NB4 (cell line): ENCODE measurements at regions not wholly inside any gene's neighbourhood (a gene's known extent, or its start where the extent isn't known, plus 50 kb on each side); places are given as distances from the start of the nearest gene placed in this dataset.

Experiments
- DNase-seq: peaks from one replicate; pipeline ENCODE4 v3.0.0; 2010; ENCODE audit warnings: low read depth
- H3K4me3 ChIP-seq: one replicate; pipeline ENCODE4 v1.5.1; 2011; ENCODE audit warnings: mild to moderate bottlenecking, low read depth, low read length, moderate library complexity
- CTCF ChIP-seq: IDR thresholded peaks from one replicate; pipeline ENCODE4 v1.5.1; 2012; ENCODE audit warnings: low read depth, low read length
- MAX ChIP-seq: IDR thresholded peaks from 2 replicates; pipeline ENCODE4 v1.6.1; 2011; ENCODE audit warnings: low read depth, low read length
- MYC ChIP-seq: IDR thresholded peaks from 2 replicates; pipeline ENCODE4 v1.6.1; 2011; ENCODE audit warnings: low read depth, low read length
- POLR2A ChIP-seq: IDR thresholded peaks from 2 replicates; pipeline ENCODE4 v1.6.1; 2011; ENCODE audit warnings: mild to moderate bottlenecking; ENCODE audit not compliant: insufficient read length; ENCODE audit errors: extremely low read depth

- TF ChIP-seq MYC: no peak
- no peak for TF ChIP-seq MAX
- TF ChIP-seq POLR2A: no peak
- TF ChIP-seq CTCF: no peak
These were observed 148.6 kb upstream of the NSMCE3 start for GRCh38 chr15:29418178-29418577.

GRCh38 chr15:29411299-29411698 is 141.7 kb upstream of the NSMCE3 start:
- DNase-seq: no peak
- H3K4me3 ChIP-seq: no peak overlapping the region
- no peak for TF ChIP-seq POLR2A
- no peak for TF ChIP-seq MAX
- TF ChIP-seq MYC: no peak
- no peak for TF ChIP-seq CTCF

More at GRCh38 chr15:29418178-29418577, 148.6 kb upstream of the NSMCE3 start:
- no peak overlapping the region for H3K4me3 ChIP-seq
- no peak for DNase-seq

- TF ChIP-seq MAX (no peak), MYC (no peak), CTCF (no peak), POLR2A (no peak)
- DNase-seq: no peak
- no peak overlapping the region for H3K4me3 ChIP-seq
These were observed 140.7 kb upstream of the NSMCE3 start for GRCh38 chr15:29410338-29410737.

GRCh38 chr15:29409890-29410289 is 140.3 kb upstream of the NSMCE3 start:
- TF ChIP-seq MYC: no peak
- TF ChIP-seq POLR2A: no peak
- H3K4me3 ChIP-seq: no peak overlapping the region
- DNase-seq: no peak

GRCh38 chr15:29405564-29405963 is 135.9 kb upstream of the NSMCE3 start:
- H3K4me3 ChIP-seq: no peak overlapping the region
- no peak for DNase-seq
- TF ChIP-seq CTCF (no peak), POLR2A (no peak), MAX (no peak), MYC (no peak)

GRCh38 chr15:29403772-29404171 is 134.2 kb upstream of the NSMCE3 start:
- TF ChIP-seq MAX: no peak
- TF ChIP-seq CTCF: no peak
- TF ChIP-seq POLR2A: no peak
- no peak for TF ChIP-seq MYC
- DNase-seq: no peak
- no peak overlapping the region for H3K4me3 ChIP-seq
